GM23338 (cell line): ENCODE measurements at regions not wholly inside any gene's neighbourhood (a gene's known extent, or its start where the extent isn't known, plus 50 kb on each side); places are given as distances from the start of the nearest gene placed in this dataset.

Source experiments
- ATAC-seq: fragments of 200-7000 bp; cut with Tn5 transposase; 3 replicates; pipeline ENCODE4 v1.9.1; 2020
- DNase-seq: peaks from one replicate; pipeline ENCODE4 v3.0.0-alpha.2; 2015; ENCODE audit warnings: low spot score
- H2AFZ ChIP-seq: fragments of 200-600 bp; sonication (generic); 2 replicates; pipeline ENCODE4 v1.8.0; 2016; ENCODE audit warnings: antibody characterized with exemption, mild to moderate bottlenecking, moderate library complexity
- H3F3A ChIP-seq: fragments of 200-600 bp; sonication (generic); replicated peaks from 2 replicates; pipeline ENCODE4 v1.8.0; 2017; ENCODE audit warnings: antibody characterized with exemption, mixed run types, low read depth
- H3K27ac ChIP-seq: fragments of 200-600 bp; sonication (generic); 2 replicates; pipeline ENCODE4 v1.6.1; 2016; ENCODE audit warnings: low read depth
- H3K27me3 ChIP-seq: fragments of 200-600 bp; sonication (generic); 2 replicates; pipeline ENCODE4 v1.8.0; 2016; ENCODE audit warnings: mild to moderate bottlenecking, mixed run types, moderate library complexity; ENCODE audit not compliant: insufficient read depth
- H3K36me3 ChIP-seq: fragments of 200-600 bp; sonication (generic); 2 replicates; pipeline ENCODE4 v1.8.0; 2016; ENCODE audit warnings: mild to moderate bottlenecking; ENCODE audit not compliant: insufficient read depth
- H3K4me1 ChIP-seq: fragments of 200-600 bp; sonication (generic); 2 replicates; pipeline ENCODE4 v1.8.0; 2016; ENCODE audit warnings: mild to moderate bottlenecking, moderate library complexity; ENCODE audit not compliant: insufficient read depth
- H3K4me2 ChIP-seq: fragments of 200-600 bp; sonication (generic); 2 replicates; pipeline ENCODE4 v1.7.1; 2017; ENCODE audit warnings: mixed run types
- H3K4me3 ChIP-seq: fragments of 200-600 bp; sonication (generic); 2 replicates; pipeline ENCODE4 v1.6.1; 2016; ENCODE audit warnings: mixed run types
- H3K79me2 ChIP-seq: fragments of 200-600 bp; sonication (generic); replicated peaks from 2 replicates; pipeline ENCODE4 v1.8.0; 2017; ENCODE audit warnings: mild to moderate bottlenecking; ENCODE audit not compliant: insufficient read depth
- H3K9me2 ChIP-seq: fragments of 200-600 bp; sonication (generic); 2 replicates; pipeline ENCODE4 v1.8.0; 2017; ENCODE audit not compliant: insufficient read depth
- H4K20me1 ChIP-seq: fragments of 200-600 bp; sonication (generic); replicated peaks from 2 replicates; pipeline ENCODE4 v1.8.0; 2017; ENCODE audit warnings: mild to moderate bottlenecking; ENCODE audit not compliant: insufficient read depth
- H3K27ac Mint-ChIP-seq: 2 replicates; pipeline ENCODE4 v1.8.0; 2020; ENCODE audit warnings: inconsistent platforms, mild to moderate bottlenecking, moderate library complexity, mixed read lengths
- H3K27me3 Mint-ChIP-seq: 3 replicates; pipeline ENCODE4 v1.8.0; 2022; ENCODE audit warnings: low read depth, mild to moderate bottlenecking, moderate library complexity, mixed read lengths, inconsistent platforms; ENCODE audit not compliant: insufficient read depth, poor library complexity
- H3K36me3 Mint-ChIP-seq: 3 replicates; pipeline ENCODE4 v1.8.0; 2021; ENCODE audit warnings: low read depth, mild to moderate bottlenecking, inconsistent platforms, moderate library complexity, mixed read lengths
- H3K4me1 Mint-ChIP-seq: 3 replicates; pipeline ENCODE4 v1.8.0; 2020; ENCODE audit warnings: mild to moderate bottlenecking, inconsistent platforms, mixed read lengths
- H3K4me3 Mint-ChIP-seq: 3 replicates; pipeline ENCODE4 v1.8.0; 2021; ENCODE audit warnings: moderate library complexity, mild to moderate bottlenecking, inconsistent platforms, mixed read lengths
- H3K9me3 Mint-ChIP-seq: 3 replicates; pipeline ENCODE4 v1.8.0; 2020; ENCODE audit warnings: moderate library complexity, mild to moderate bottlenecking, inconsistent platforms, mixed read lengths
- CREB1 ChIP-seq: fragments of 250-450 bp; sonication (Bioruptor Pico); IDR thresholded peaks from 2 replicates; pipeline ENCODE4 v1.5.0; 2020; ENCODE audit warnings: low read depth, mild to moderate bottlenecking, moderate library complexity
- ETS1 ChIP-seq: IDR thresholded peaks from 2 replicates; pipeline ENCODE4 v1.6.1; 2016; ENCODE audit warnings: antibody characterized with exemption
- EZH2 ChIP-seq: fragments of 200-600 bp; sonication (generic); IDR thresholded peaks from one replicate; pipeline ENCODE4 v1.8.0; 2017; ENCODE audit warnings: antibody characterized with exemption, mild to moderate bottlenecking, low read depth; ENCODE audit not compliant: unreplicated experiment
- EZH2phosphoT487 ChIP-seq: fragments of 200-600 bp; sonication (generic); IDR thresholded peaks from one replicate; pipeline ENCODE4 v1.8.1; 2018; ENCODE audit warnings: antibody characterized with exemption; ENCODE audit not compliant: unreplicated experiment
- NANOG ChIP-seq: IDR thresholded peaks from 2 replicates; pipeline ENCODE4 v1.6.1; 2016; ENCODE audit warnings: antibody characterized with exemption, borderline replicate concordance
- POLR2AphosphoS5 ChIP-seq: IDR thresholded peaks from 2 replicates; pipeline ENCODE4 v1.6.1; 2016; ENCODE audit warnings: antibody characterized with exemption, low read depth
- STAT1 ChIP-seq: IDR thresholded peaks from one replicate; pipeline ENCODE4 v1.6.1; 2016; ENCODE audit warnings: antibody characterized with exemption; ENCODE audit not compliant: unreplicated experiment
- ZNF114 ChIP-seq: fragments of 250-450 bp; sonication (Bioruptor Pico); IDR thresholded peaks from 2 replicates; pipeline ENCODE4 v1.5.0; 2020; ENCODE audit warnings: mild to moderate bottlenecking, moderate library complexity
- ZNF331 ChIP-seq: fragments of 250-450 bp; sonication (Bioruptor Pico); IDR thresholded peaks from 2 replicates; pipeline ENCODE4 v1.5.0; 2020; ENCODE audit warnings: low read depth, mild to moderate bottlenecking, moderate library complexity
- ZNF462 ChIP-seq: fragments of 250-450 bp; sonication (Bioruptor Pico); IDR thresholded peaks from 2 replicates; pipeline ENCODE4 v1.5.0; 2020; ENCODE audit warnings: mild to moderate bottlenecking, moderate library complexity

- no peaks in the 10 kb centered on the region for H3F3A ChIP-seq
- H3K9me3 Mint-ChIP-seq, result peaks cover 68% of the 10 kb centered on the region
- H3K36me3 ChIP-seq, result no peaks in the 10 kb centered on the region
- H3K4me2 ChIP-seq, result no peak overlapping the region
- H3K4me3 ChIP-seq, result no peak overlapping the region
- H3K27me3 Mint-ChIP-seq, result peaks cover 99% of the 10 kb centered on the region
- no peak overlapping the region for H3K4me3 Mint-ChIP-seq
- TF ChIP-seq ETS1, result no peak
- TF ChIP-seq STAT1, result no peak
- TF ChIP-seq ZNF331 (CRISPR knock-in tag), result no peak
- no peak for TF ChIP-seq ZNF114 (CRISPR knock-in tag)
- TF ChIP-seq CREB1 (CRISPR knock-in tag), result no peak
- no peak for TF ChIP-seq EZH2phosphoT487
- TF ChIP-seq ZNF462 (CRISPR knock-in tag), result no peak
- no peak for TF ChIP-seq POLR2AphosphoS5
- no peak for TF ChIP-seq EZH2
- TF ChIP-seq NANOG, result no peak
- no peak overlapping the region for H3K27ac ChIP-seq
- DNase-seq (no peak), ATAC-seq (no peak)
- peaks cover 29% of the 10 kb centered on the region for H3K36me3 Mint-ChIP-seq
- H4K20me1 ChIP-seq, result peaks cover 3% of the 10 kb centered on the region
- peaks cover 4% of the 10 kb centered on the region; the same call in 1 of the 2 replicates for H3K9me2 ChIP-seq
- H3K27ac Mint-ChIP-seq, result no peak overlapping the region
- no peaks in the 10 kb centered on the region for H3K4me1 Mint-ChIP-seq
- H2AFZ ChIP-seq, result no peak overlapping the region
- peaks cover 94% of the 10 kb centered on the region for H3K27me3 ChIP-seq
- H3K79me2 ChIP-seq, result no peaks in the 10 kb centered on the region
- H3K4me1 ChIP-seq, result no peaks in the 10 kb centered on the region
Observed at GRCh38 chr19:27765397-27765796, 1447.6 kb downstream of the UQCRFS1 start.
